GM21825 (cell line): ENCODE measurements at regions not wholly inside any gene's neighbourhood (a gene's known extent, or its start where the extent isn't known, plus 50 kb on each side); places are given as distances from the start of the nearest gene placed in this dataset.

Source experiments
- ATAC-seq: cut with Tn5 transposase; IDR thresholded peaks from one replicate; pipeline ENCODE4 v1.9.1; 2021; ENCODE audit warnings: mild to moderate bottlenecking, moderate library complexity; ENCODE audit not compliant: unreplicated experiment

GRCh38 chr15:70217226-70218160 lies 119.8 kb upstream of the TLE3 start:
- ATAC-seq: no peak

GRCh38 chr15:70215951-70216350 lies 118.2 kb upstream of the TLE3 start:
- no peak for ATAC-seq

- ATAC-seq: no peak
Observed at GRCh38 chr15:70214941-70215635, 117.4 kb upstream of the TLE3 start.

- ATAC-seq: no peak
Observed at GRCh38 chr15:70214276-70214675, 116.6 kb upstream of the TLE3 start.

GRCh38 chr15:70213794-70214193 lies 116.1 kb upstream of the TLE3 start:
- no peak for ATAC-seq

GRCh38 chr15:70212963-70213315 lies 115.2 kb upstream of the TLE3 start:
- no peak for ATAC-seq

- ATAC-seq: no peak
Observed at GRCh38 chr15:70212286-70212962, 114.7 kb upstream of the TLE3 start.

- ATAC-seq: no peak
Observed at GRCh38 chr15:70210528-70210927, 112.8 kb upstream of the TLE3 start.

- no peak for ATAC-seq
Observed at GRCh38 chr15:70210076-70210475, 112.4 kb upstream of the TLE3 start.

- ATAC-seq: no peak
Observed at GRCh38 chr15:70209499-70209898, 111.8 kb upstream of the TLE3 start.

- ATAC-seq: no peak
Observed at GRCh38 chr15:70208332-70208731, 110.6 kb upstream of the TLE3 start.

- no peak for ATAC-seq
Observed at GRCh38 chr15:70206668-70207067, 109.0 kb upstream of the TLE3 start.

- ATAC-seq: no peak
Observed at GRCh38 chr15:70204652-70205051, 106.9 kb upstream of the TLE3 start.

GRCh38 chr15:70203981-70204560 lies 106.4 kb upstream of the TLE3 start:
- ATAC-seq: no peak

GRCh38 chr15:70202756-70203155 lies 105.0 kb upstream of the TLE3 start:
- no peak for ATAC-seq

- ATAC-seq: no peak
Observed at GRCh38 chr15:70201425-70201775, 103.7 kb upstream of the TLE3 start.

- ATAC-seq: no peak
Observed at GRCh38 chr15:70200511-70201424, 103.1 kb upstream of the TLE3 start.

GRCh38 chr15:70199540-70200410 lies 102.1 kb upstream of the TLE3 start:
- no peak for ATAC-seq

- no peak for ATAC-seq
Observed at GRCh38 chr15:70199124-70199482, 101.4 kb upstream of the TLE3 start.
